Liver (tissue), 8 donors: ENCODE measurements at regions not wholly inside any gene's neighbourhood (a gene's known extent, or its start where the extent isn't known, plus 50 kb on each side); places are given as distances from the start of the nearest gene placed in this dataset.

ENCODE experiments used
- DNase-seq: peaks from one replicate; pipeline ENCODE4 v3.0.0-alpha.2; 2017; ENCODE audit warnings: low spot score
- H3K27ac ChIP-seq, 2 donors: one replicate each; pipeline ENCODE4 v1.7.0; 2013; ENCODE audit warnings: inconsistent platforms in 2 of 2, low read length in 2 of 2, control low read depth in 1 of 2, low read depth in 1 of 2, mild to moderate bottlenecking in 1 of 2
- H3K27me3 ChIP-seq, 4 donors: one replicate each; pipeline versions ENCODE4 v1.6.1 to v1.7.0; 2013; ENCODE audit warnings: low read length in 3 of 4, inconsistent platforms in 1 of 4, mild to moderate bottlenecking in 1 of 4, moderate library complexity in 1 of 4; ENCODE audit not compliant: control insufficient read depth in 4 of 4, insufficient read depth in 4 of 4
- H3K36me3 ChIP-seq, 4 donors: one replicate each; pipeline versions ENCODE4 v1.6.1 to v1.7.0; 2013; ENCODE audit warnings: low read length in 3 of 4, mild to moderate bottlenecking in 3 of 4, low read depth in 1 of 4, moderate library complexity in 1 of 4; ENCODE audit not compliant: control insufficient read depth in 4 of 4, insufficient read depth in 3 of 4
- H3K4me1 ChIP-seq, 4 donors: one replicate each; pipeline versions ENCODE4 v1.6.1 to v1.7.0; 2013; ENCODE audit warnings: low read length in 3 of 4, mild to moderate bottlenecking in 3 of 4, moderate library complexity in 1 of 4; ENCODE audit not compliant: control insufficient read depth in 4 of 4, insufficient read depth in 4 of 4
- H3K4me3 ChIP-seq, 3 donors: one replicate each; pipeline versions ENCODE4 v1.6.1 to v1.7.0; 2013; ENCODE audit warnings: low read length in 3 of 3, control low read depth in 1 of 3, low read depth in 1 of 3, mild to moderate bottlenecking in 1 of 3
- H3K9ac ChIP-seq, 2 donors: one replicate each; pipeline ENCODE4 v1.7.0; 2013; ENCODE audit warnings: low read length in 2 of 2, mild to moderate bottlenecking in 2 of 2, moderate library complexity in 2 of 2, control low read depth in 1 of 2, low read depth in 1 of 2
- H3K9me3 ChIP-seq, 4 donors: one replicate each; pipeline versions ENCODE4 v1.6.1 to v1.7.0; 2013; ENCODE audit warnings: low read length in 3 of 4; ENCODE audit not compliant: control insufficient read depth in 4 of 4
- ATF3 ChIP-seq: IDR thresholded peaks from 2 replicates; pipeline ENCODE4 v1.6.1; 2016; ENCODE audit warnings: antibody characterized with exemption
- EGR1 ChIP-seq, 2 donors: IDR thresholded peaks; 2 replicates each; pipeline ENCODE4 v1.6.1; 2016 to 2018; ENCODE audit warnings: antibody characterized with exemption in 2 of 2, low read depth in 2 of 2
- FOXA1 ChIP-seq: IDR thresholded peaks from 2 replicates; pipeline ENCODE4 v1.6.1; 2016; ENCODE audit warnings: antibody characterized with exemption
- FOXA2 ChIP-seq: IDR thresholded peaks from 2 replicates; pipeline ENCODE4 v1.6.1; 2016; ENCODE audit warnings: antibody characterized with exemption
- GABPA ChIP-seq, 2 donors: IDR thresholded peaks in 1 of 2; conservative IDR thresholded peaks in 1 of 2; 2 replicates each; pipeline ENCODE4 v1.6.1; 2016; ENCODE audit warnings: antibody characterized with exemption in 2 of 2, mild to moderate bottlenecking in 1 of 2, moderate library complexity in 1 of 2
- HNF4A ChIP-seq, 2 donors: conservative IDR thresholded peaks; 2 replicates each; pipeline ENCODE4 v1.6.1; 2016; ENCODE audit warnings: antibody characterized with exemption in 2 of 2, mild to moderate bottlenecking in 2 of 2
- HNF4G ChIP-seq: IDR thresholded peaks from 2 replicates; pipeline ENCODE4 v1.6.1; 2016; ENCODE audit warnings: antibody characterized with exemption
- JUND ChIP-seq, 2 donors: IDR thresholded peaks; 2 replicates each; pipeline ENCODE4 v1.6.1; 2016; ENCODE audit warnings: antibody characterized with exemption in 2 of 2
- NR2F2 ChIP-seq: IDR thresholded peaks from 2 replicates; pipeline ENCODE4 v1.6.1; 2016; ENCODE audit warnings: antibody characterized with exemption
- RAD21 ChIP-seq, 2 donors: IDR thresholded peaks; 2 replicates each; pipeline ENCODE4 v1.6.1; 2016; ENCODE audit warnings: antibody characterized with exemption in 2 of 2, mild to moderate bottlenecking in 2 of 2
- RXRA ChIP-seq, 2 donors: IDR thresholded peaks; 2 replicates each; pipeline ENCODE4 v1.6.1; 2017 to 2018; ENCODE audit warnings: antibody characterized with exemption in 2 of 2, mild to moderate bottlenecking in 1 of 2
- SP1 ChIP-seq: IDR thresholded peaks from 2 replicates; pipeline ENCODE4 v1.6.1; 2018; ENCODE audit warnings: antibody characterized with exemption, mild to moderate bottlenecking
- TAF1 ChIP-seq: conservative IDR thresholded peaks from 2 replicates; pipeline ENCODE4 v1.6.1; 2016; ENCODE audit warnings: antibody characterized with exemption, mild to moderate bottlenecking
- YY1 ChIP-seq: IDR thresholded peaks from 2 replicates; pipeline ENCODE4 v1.6.1; 2016; ENCODE audit warnings: antibody characterized with exemption, mild to moderate bottlenecking
- WGBS: extraction: QIAGEN DNeasy Blood & Tissue Kit; methylation state at CpG from one replicate; pipeline ENCODE4 v1.1.7; 2013; 5-methylcytosine and 5-hydroxymethylcytosine counted together
- TF ChIP-seq, protein P1 (sequence below): IDR thresholded peaks from 2 replicates; pipeline ENCODE4 v1.6.1; 2016; ENCODE audit warnings: antibody characterized with exemption
- TF ChIP-seq, protein P2 (sequence below): IDR thresholded peaks from 2 replicates; pipeline ENCODE4 v1.6.1; 2016; ENCODE audit warnings: antibody characterized with exemption, mild to moderate bottlenecking
- TF ChIP-seq, protein P3 (sequence below): fragments of 150-350 bp; IDR thresholded peaks from 2 replicates; pipeline ENCODE4 v1.5.1; 2017; ENCODE audit warnings: improper control_type of control experiment, low read depth, low read length; ENCODE audit not compliant: missing input control
- donor health status: healthy.
- donor health status: healthy.
- donor health status: healthy.
- donor health status: healthy.
- donor health status: healthy.

DNA sequence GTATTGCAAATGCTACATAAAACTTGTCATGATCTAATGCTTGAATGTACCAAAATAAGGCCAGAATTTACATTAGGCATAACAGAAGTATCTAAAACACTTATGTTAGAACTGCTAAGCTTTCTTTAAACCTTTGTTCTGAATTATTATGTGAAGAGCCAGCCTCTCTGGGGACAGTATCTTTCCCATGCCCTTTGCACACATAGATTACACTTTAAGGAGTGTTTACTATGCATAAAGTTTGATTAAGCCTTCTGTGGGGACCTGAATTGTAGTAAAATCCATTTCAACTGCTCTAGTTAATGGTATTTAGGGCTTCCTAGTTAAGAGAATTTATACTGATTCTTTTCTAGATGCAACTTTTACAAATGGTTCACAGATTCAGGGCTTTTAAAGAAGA lies 444.7 kb downstream of the IPMK start:
- Histone ChIP-seq H3K27ac (peak overlapping the region in 1 of 2 donors; percentile 21), H3K27me3 (no peaks in the 10 kb centered on the region), H3K4me3 (no peak overlapping the region), H3K36me3 (no peaks in the 10 kb centered on the region), H3K4me1 (peaks cover 0 to 9% (median 4%) of the 10 kb centered on the region in 4 donors), H3K9me3 (no peaks in the 10 kb centered on the region), H3K9ac (no peak overlapping the region)
- no peak for DNase-seq
- no peak for TF ChIP-seq EGR1 (IDR thresholded peaks at IDR 0.05; ENCODE audit: low read depth in 2 of 2)
- no peak for TF ChIP-seq RAD21 (IDR thresholded peaks at IDR 0.05)
- TF ChIP-seq TAF1, result no peak
- no peak for TF ChIP-seq HNF4A (conservative IDR thresholded peaks at IDR 0.05)
- TF ChIP-seq YY1, result no peak
- TF ChIP-seq, protein P1, sequence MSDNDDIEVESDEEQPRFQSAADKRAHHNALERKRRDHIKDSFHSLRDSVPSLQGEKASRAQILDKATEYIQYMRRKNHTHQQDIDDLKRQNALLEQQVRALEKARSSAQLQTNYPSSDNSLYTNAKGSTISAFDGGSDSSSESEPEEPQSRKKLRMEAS, result no peak
- no peak for TF ChIP-seq GABPA (IDR thresholded peaks at IDR 0.05 in 1 of 2, conservative IDR thresholded peaks at IDR 0.05 in 1 of 2)
- no peak for TF ChIP-seq NR2F2
- TF ChIP-seq HNF4G, result no peak
- TF ChIP-seq, protein P2, sequence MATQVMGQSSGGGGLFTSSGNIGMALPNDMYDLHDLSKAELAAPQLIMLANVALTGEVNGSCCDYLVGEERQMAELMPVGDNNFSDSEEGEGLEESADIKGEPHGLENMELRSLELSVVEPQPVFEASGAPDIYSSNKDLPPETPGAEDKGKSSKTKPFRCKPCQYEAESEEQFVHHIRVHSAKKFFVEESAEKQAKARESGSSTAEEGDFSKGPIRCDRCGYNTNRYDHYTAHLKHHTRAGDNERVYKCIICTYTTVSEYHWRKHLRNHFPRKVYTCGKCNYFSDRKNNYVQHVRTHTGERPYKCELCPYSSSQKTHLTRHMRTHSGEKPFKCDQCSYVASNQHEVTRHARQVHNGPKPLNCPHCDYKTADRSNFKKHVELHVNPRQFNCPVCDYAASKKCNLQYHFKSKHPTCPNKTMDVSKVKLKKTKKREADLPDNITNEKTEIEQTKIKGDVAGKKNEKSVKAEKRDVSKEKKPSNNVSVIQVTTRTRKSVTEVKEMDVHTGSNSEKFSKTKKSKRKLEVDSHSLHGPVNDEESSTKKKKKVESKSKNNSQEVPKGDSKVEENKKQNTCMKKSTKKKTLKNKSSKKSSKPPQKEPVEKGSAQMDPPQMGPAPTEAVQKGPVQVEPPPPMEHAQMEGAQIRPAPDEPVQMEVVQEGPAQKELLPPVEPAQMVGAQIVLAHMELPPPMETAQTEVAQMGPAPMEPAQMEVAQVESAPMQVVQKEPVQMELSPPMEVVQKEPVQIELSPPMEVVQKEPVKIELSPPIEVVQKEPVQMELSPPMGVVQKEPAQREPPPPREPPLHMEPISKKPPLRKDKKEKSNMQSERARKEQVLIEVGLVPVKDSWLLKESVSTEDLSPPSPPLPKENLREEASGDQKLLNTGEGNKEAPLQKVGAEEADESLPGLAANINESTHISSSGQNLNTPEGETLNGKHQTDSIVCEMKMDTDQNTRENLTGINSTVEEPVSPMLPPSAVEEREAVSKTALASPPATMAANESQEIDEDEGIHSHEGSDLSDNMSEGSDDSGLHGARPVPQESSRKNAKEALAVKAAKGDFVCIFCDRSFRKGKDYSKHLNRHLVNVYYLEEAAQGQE, result no peak
- TF ChIP-seq, protein P3, sequence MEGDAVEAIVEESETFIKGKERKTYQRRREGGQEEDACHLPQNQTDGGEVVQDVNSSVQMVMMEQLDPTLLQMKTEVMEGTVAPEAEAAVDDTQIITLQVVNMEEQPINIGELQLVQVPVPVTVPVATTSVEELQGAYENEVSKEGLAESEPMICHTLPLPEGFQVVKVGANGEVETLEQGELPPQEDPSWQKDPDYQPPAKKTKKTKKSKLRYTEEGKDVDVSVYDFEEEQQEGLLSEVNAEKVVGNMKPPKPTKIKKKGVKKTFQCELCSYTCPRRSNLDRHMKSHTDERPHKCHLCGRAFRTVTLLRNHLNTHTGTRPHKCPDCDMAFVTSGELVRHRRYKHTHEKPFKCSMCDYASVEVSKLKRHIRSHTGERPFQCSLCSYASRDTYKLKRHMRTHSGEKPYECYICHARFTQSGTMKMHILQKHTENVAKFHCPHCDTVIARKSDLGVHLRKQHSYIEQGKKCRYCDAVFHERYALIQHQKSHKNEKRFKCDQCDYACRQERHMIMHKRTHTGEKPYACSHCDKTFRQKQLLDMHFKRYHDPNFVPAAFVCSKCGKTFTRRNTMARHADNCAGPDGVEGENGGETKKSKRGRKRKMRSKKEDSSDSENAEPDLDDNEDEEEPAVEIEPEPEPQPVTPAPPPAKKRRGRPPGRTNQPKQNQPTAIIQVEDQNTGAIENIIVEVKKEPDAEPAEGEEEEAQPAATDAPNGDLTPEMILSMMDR, result no peak
- TF ChIP-seq RXRA (IDR thresholded peaks at IDR 0.05), result no peak
- no peak for TF ChIP-seq FOXA1
- no peak for TF ChIP-seq FOXA2
- no peak for TF ChIP-seq ATF3
- TF ChIP-seq JUND (IDR thresholded peaks at IDR 0.05), result no peak

- Histone ChIP-seq H3K27ac (no peak overlapping the region), H3K36me3 (no peaks in the 10 kb centered on the region), H3K4me3 (no peak overlapping the region), H3K27me3 (no peaks in the 10 kb centered on the region), H3K9me3 (no peaks in the 10 kb centered on the region), H3K9ac (no peak overlapping the region), H3K4me1 (peaks cover 0 to 9% (median 4%) of the 10 kb centered on the region in 4 donors)
- 91% methylated on average over 1 of the region's 1 CpG for WGBS
- no peak for DNase-seq
- TF ChIP-seq SP1, result no peak
- no peak for TF ChIP-seq JUND (IDR thresholded peaks at IDR 0.05)
- TF ChIP-seq, protein P3, result no peak
- TF ChIP-seq ATF3, result no peak
- TF ChIP-seq YY1, result no peak
- TF ChIP-seq EGR1 (IDR thresholded peaks at IDR 0.05; ENCODE audit: low read depth in 2 of 2), result no peak
- TF ChIP-seq, protein P2, result no peak
- no peak for TF ChIP-seq FOXA2
Observed at GRCh38 chr10:57818522-57818921, 449.2 kb downstream of the IPMK start.
